HepG2 (cell line): ENCODE measurements at regions not wholly inside any gene's neighbourhood (a gene's known extent, or its start where the extent isn't known, plus 50 kb on each side); places are given as distances from the start of the nearest gene placed in this dataset.

Experiments used
- ELF4 ChIP-seq: sonication (generic); formaldehyde crosslinking; IDR thresholded peaks from 2 replicates; pipeline ENCODE4 v1.5.0; 2020; ENCODE audit warnings: missing genetic modification reagents, mild to moderate bottlenecking, moderate library complexity, borderline replicate concordance
- HOXA3 ChIP-seq: sonication (generic); formaldehyde crosslinking; IDR thresholded peaks from 2 replicates; pipeline ENCODE4 v1.5.0; 2020; ENCODE audit warnings: missing genetic modification reagents
- SMAD3 ChIP-seq: sonication (generic); formaldehyde crosslinking; IDR thresholded peaks from 2 replicates; pipeline ENCODE4 v1.4.0; 2020; ENCODE audit warnings: missing genetic modification reagents
- ZNF207 ChIP-seq: fragments of 450-650 bp; IDR thresholded peaks from 2 replicates; pipeline ENCODE4 v1.6.1; 2016; ENCODE audit warnings: antibody characterized with exemption, borderline replicate concordance
- ZNF446 ChIP-seq: sonication (generic); formaldehyde crosslinking; IDR thresholded peaks from 2 replicates; pipeline ENCODE4 v1.5.0; 2020; ENCODE audit warnings: mild to moderate bottlenecking, missing genetic modification reagents
- TF ChIP-seq, protein P1 (sequence below), 2 experiments: IDR thresholded peaks; 2 replicates each; pipeline ENCODE4 v1.6.1; 2011 to 2012; ENCODE audit warnings: low read length in 2 of 2, borderline replicate concordance in 1 of 2, low read depth in 1 of 2, mild to moderate bottlenecking in 1 of 2, moderate library complexity in 1 of 2
- TF ChIP-seq, protein P2 (sequence below): fragments of 450-650 bp; IDR thresholded peaks from 2 replicates; pipeline ENCODE4 v1.6.1; 2017; ENCODE audit warnings: mild to moderate bottlenecking

DNA sequence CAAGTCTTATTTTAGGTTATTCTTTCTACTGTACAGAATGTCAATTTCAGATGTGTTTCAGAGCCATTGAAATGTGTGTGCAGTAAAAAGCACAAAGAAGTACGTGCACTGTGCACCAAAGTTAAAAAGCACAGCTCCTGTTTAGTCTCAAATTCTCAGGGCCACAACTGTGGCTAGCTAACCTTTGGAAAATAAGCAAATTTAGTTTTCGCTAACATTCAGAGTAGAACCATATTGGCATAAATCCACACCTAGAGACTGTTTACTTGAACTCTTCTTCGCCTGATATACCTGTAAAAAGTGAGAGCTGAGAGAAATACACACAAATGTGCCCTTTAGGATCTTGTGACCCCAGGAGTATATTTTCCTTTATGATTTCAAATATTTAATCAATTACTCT, 353.9 kb downstream of the TFEC start:
- TF ChIP-seq, protein P1, sequence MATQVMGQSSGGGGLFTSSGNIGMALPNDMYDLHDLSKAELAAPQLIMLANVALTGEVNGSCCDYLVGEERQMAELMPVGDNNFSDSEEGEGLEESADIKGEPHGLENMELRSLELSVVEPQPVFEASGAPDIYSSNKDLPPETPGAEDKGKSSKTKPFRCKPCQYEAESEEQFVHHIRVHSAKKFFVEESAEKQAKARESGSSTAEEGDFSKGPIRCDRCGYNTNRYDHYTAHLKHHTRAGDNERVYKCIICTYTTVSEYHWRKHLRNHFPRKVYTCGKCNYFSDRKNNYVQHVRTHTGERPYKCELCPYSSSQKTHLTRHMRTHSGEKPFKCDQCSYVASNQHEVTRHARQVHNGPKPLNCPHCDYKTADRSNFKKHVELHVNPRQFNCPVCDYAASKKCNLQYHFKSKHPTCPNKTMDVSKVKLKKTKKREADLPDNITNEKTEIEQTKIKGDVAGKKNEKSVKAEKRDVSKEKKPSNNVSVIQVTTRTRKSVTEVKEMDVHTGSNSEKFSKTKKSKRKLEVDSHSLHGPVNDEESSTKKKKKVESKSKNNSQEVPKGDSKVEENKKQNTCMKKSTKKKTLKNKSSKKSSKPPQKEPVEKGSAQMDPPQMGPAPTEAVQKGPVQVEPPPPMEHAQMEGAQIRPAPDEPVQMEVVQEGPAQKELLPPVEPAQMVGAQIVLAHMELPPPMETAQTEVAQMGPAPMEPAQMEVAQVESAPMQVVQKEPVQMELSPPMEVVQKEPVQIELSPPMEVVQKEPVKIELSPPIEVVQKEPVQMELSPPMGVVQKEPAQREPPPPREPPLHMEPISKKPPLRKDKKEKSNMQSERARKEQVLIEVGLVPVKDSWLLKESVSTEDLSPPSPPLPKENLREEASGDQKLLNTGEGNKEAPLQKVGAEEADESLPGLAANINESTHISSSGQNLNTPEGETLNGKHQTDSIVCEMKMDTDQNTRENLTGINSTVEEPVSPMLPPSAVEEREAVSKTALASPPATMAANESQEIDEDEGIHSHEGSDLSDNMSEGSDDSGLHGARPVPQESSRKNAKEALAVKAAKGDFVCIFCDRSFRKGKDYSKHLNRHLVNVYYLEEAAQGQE (IDR thresholded peaks at IDR 0.05; ENCODE audit: borderline replicate concordance in 1 of 2, low read depth in 1 of 2, low read length in 2 of 2), result no peak
- no peak for TF ChIP-seq HOXA3 (CRISPR knock-in tag)
- no peak for TF ChIP-seq ELF4 (CRISPR knock-in tag)
- TF ChIP-seq, protein P2, sequence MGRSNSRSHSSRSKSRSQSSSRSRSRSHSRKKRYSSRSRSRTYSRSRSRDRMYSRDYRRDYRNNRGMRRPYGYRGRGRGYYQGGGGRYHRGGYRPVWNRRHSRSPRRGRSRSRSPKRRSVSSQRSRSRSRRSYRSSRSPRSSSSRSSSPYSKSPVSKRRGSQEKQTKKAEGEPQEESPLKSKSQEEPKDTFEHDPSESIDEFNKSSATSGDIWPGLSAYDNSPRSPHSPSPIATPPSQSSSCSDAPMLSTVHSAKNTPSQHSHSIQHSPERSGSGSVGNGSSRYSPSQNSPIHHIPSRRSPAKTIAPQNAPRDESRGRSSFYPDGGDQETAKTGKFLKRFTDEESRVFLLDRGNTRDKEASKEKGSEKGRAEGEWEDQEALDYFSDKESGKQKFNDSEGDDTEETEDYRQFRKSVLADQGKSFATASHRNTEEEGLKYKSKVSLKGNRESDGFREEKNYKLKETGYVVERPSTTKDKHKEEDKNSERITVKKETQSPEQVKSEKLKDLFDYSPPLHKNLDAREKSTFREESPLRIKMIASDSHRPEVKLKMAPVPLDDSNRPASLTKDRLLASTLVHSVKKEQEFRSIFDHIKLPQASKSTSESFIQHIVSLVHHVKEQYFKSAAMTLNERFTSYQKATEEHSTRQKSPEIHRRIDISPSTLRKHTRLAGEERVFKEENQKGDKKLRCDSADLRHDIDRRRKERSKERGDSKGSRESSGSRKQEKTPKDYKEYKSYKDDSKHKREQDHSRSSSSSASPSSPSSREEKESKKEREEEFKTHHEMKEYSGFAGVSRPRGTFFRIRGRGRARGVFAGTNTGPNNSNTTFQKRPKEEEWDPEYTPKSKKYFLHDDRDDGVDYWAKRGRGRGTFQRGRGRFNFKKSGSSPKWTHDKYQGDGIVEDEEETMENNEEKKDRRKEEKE, result no peak
- no peak for TF ChIP-seq SMAD3 (CRISPR knock-in tag)
- TF ChIP-seq ZNF446 (CRISPR knock-in tag), result no peak
- TF ChIP-seq ZNF207, result no peak
